Tibial nerve (tissue), 4 donors: ENCODE measurements at regions not wholly inside any gene's neighbourhood (a gene's known extent, or its start where the extent isn't known, plus 50 kb on each side); places are given as distances from the start of the nearest gene placed in this dataset.
A peak's percentile ranks its signal among the peaks of the same experiment; 100 is the strongest.
"Not testable (repeated sequence)": the region's sequence is repeated elsewhere in the genome, so short reads cannot be mapped to it uniquely, and the experiment has no call there.

Experiments used
- DNase-seq, 2 donors: peaks; one replicate each; pipeline ENCODE4 v3.0.0-alpha.2; 2019; ENCODE audit warnings: low spot score in 2 of 2
- H3K27ac ChIP-seq, 4 donors: fragments of 200-600 bp; sonication (generic) in 3 of 4; one replicate each; pipeline ENCODE4 v1.5.1; 2017 to 2019; ENCODE audit warnings: mild to moderate bottlenecking in 1 of 4
- H3K27me3 ChIP-seq, 2 donors: fragments of 200-600 bp; sonication (generic) in 1 of 2; one replicate each; pipeline versions ENCODE4 v1.5.1 to v1.6.0; 2017 to 2019
- H3K36me3 ChIP-seq, 3 donors: fragments of 200-600 bp; sonication (generic); one replicate each; pipeline ENCODE4 v1.5.1; 2018 to 2019
- H3K4me1 ChIP-seq, 4 donors: fragments of 200-600 bp; sonication (generic) in 3 of 4; one replicate each; pipeline ENCODE4 v1.5.1; 2017 to 2019
- H3K4me3 ChIP-seq, 4 donors: fragments of 200-600 bp; sonication (generic) in 3 of 4; one replicate each; pipeline ENCODE4 v1.5.1; 2017 to 2019; ENCODE audit warnings: mild to moderate bottlenecking in 1 of 4, moderate library complexity in 1 of 4
- H3K9me3 ChIP-seq, 4 donors: fragments of 200-600 bp; sonication (generic) in 3 of 4; one replicate each; pipeline ENCODE4 v1.5.1; 2017 to 2019
- EP300 ChIP-seq, 2 donors: sonication (generic); formaldehyde crosslinking; IDR thresholded peaks; one replicate each; pipeline ENCODE4 v1.6.1; 2017; ENCODE audit warnings: antibody characterized with exemption in 2 of 2, mild to moderate bottlenecking in 1 of 2
- POLR2A ChIP-seq, 2 donors: fragments of 450-650 bp; IDR thresholded peaks; one replicate each; pipeline ENCODE4 v1.6.1; 2017; ENCODE audit warnings: antibody characterized with exemption in 2 of 2, mild to moderate bottlenecking in 2 of 2, moderate library complexity in 2 of 2
- WGBS, 2 donors: methylation state at CpG; one replicate each; pipeline ENCODE4 v1.1.5; 2018; 5-methylcytosine and 5-hydroxymethylcytosine counted together
- TF ChIP-seq, protein P1 (sequence below), 5 experiments: fragments of 200-600 bp in 3 of 5; fragments of 450-650 bp in 2 of 5; sonication (generic) in 3 of 5; IDR thresholded peaks; one replicate each; pipeline ENCODE4 v1.5.1; 2016 to 2019; ENCODE audit warnings: antibody characterized with exemption in 5 of 5, mild to moderate bottlenecking in 3 of 5, moderate library complexity in 2 of 5

DNA sequence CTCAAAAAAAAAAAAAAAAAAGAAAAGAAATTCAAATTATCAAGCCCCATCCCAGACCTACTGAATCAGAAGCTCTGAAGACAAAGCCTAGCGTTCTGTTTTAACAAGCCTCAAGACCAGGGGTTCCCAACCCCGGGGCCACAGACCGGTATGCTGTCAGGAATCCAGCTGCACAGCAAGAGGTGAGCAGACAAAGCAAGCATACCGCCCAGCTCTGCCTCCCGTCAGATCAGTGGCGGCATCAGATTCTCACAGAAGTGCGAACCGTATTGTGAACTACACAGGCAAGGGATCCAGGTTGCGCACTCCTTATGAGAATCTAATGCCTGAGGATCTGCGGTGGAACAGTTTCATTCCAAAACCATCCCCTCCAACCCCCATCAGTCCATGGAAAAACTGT lies 57.8 kb upstream of the RASAL2 start:
- Histone ChIP-seq H3K4me1 (peaks cover 0 to 18% (median 0%) of the 10 kb centered on the region in 4 donors), H3K9me3 (no peaks in the 10 kb centered on the region), H3K27me3 (no peaks in the 10 kb centered on the region), H3K27ac (no peak overlapping the region), H3K36me3 (no peaks in the 10 kb centered on the region), H3K4me3 (no peak overlapping the region)
- no peak for DNase-seq
- TF ChIP-seq POLR2A (IDR thresholded peaks at IDR 0.05): no peak
- 92 to 95% methylated on average over 10 of the region's 10 CpGs for WGBS, 2 donors

DNA sequence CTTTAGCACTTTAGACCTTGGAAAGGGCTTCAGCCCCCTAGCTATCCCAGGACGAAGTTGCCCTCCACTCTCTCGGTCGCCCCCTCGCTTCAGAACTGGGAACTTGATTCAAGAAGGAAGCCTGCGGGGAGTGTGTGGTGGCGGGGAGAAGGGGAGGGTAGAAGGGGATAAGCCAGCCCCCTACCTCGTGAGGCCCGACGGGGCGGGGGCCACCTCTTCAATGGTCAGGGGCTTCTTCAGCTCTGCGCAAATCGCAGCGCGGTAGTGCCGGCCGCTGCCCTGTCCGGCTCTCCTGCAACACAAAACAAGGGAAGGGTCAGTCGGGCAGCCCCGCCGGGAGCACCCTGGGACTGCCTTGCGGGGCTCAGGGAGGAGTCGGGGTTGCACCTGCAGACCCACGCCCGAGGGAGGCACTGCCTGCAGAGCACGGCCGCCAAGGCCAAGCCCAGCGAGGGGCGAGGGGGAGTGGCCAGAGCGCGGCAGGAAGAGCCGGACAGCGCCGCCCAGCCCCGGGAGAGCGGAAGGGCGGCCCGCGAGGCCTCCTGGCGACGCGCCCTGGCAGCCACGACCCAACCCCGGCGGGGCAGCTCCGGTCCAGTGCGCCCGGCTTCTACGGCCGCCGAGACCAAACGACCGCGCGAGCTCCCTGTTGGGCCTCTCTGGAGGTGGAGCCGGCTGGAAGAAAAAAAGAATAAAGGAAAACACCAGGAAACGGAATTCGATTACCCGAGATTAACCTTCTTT lies 56.2 kb upstream of the RASAL2 start:
- 4 to 5% methylated on average over 34 to 58 of the region's 58 CpGs for WGBS, 2 donors
- Histone ChIP-seq H3K9me3 (no peaks in the 10 kb centered on the region), H3K4me1 (peaks cover 0 to 18% (median 0%) of the 10 kb centered on the region in 4 donors), H3K4me3 (peak overlapping the region; percentile 37 to 84 (median 58)), H3K36me3 (no peaks in the 10 kb centered on the region), H3K27me3 (no peaks in the 10 kb centered on the region), H3K27ac (peak overlapping the region in 3 of 4 donors; percentile 78 to 86 (median 85))
- TF ChIP-seq EP300 (IDR thresholded peaks at IDR 0.05) (peak in 1 of 2 donors; percentile 40), POLR2A (IDR thresholded peaks at IDR 0.05) (no peak)
- TF ChIP-seq, protein P1, sequence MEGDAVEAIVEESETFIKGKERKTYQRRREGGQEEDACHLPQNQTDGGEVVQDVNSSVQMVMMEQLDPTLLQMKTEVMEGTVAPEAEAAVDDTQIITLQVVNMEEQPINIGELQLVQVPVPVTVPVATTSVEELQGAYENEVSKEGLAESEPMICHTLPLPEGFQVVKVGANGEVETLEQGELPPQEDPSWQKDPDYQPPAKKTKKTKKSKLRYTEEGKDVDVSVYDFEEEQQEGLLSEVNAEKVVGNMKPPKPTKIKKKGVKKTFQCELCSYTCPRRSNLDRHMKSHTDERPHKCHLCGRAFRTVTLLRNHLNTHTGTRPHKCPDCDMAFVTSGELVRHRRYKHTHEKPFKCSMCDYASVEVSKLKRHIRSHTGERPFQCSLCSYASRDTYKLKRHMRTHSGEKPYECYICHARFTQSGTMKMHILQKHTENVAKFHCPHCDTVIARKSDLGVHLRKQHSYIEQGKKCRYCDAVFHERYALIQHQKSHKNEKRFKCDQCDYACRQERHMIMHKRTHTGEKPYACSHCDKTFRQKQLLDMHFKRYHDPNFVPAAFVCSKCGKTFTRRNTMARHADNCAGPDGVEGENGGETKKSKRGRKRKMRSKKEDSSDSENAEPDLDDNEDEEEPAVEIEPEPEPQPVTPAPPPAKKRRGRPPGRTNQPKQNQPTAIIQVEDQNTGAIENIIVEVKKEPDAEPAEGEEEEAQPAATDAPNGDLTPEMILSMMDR (IDR thresholded peaks at IDR 0.05): peak in 4 of 5 experiments; percentile 12 to 63 (median 58)
- DNase-seq: peak; percentile 44 to 62

DNA sequence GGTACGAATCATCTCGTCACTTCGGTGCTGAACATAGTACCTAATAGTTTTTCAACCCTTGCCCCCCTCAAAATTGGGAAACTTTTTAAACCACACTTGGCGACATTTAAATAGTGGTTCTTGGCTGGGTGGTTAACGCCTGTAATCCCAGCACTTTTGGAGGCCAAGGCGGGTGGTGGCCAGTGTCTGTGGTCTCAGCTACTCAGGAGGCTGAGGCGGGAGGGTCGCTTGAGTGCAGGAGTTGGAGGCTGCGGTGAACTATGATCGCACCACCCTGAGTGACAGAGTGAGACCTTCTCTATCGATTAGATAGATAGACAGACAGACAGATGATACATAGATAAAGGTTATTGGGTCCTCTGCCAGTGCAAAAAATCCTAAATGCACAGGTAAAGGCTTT lies 55.5 kb upstream of the RASAL2 start:
- Histone ChIP-seq H3K4me1 (peaks cover 0 to 18% (median 0%) of the 10 kb centered on the region in 4 donors), H3K27ac (peak overlapping the region in 3 of 4 donors; percentile 78 to 86 (median 85)), H3K27me3 (no peaks in the 10 kb centered on the region), H3K36me3 (no peaks in the 10 kb centered on the region), H3K4me3 (peak overlapping the region; percentile 37 to 84 (median 58)), H3K9me3 (peaks cover 0 to 1% (median 0%) of the 10 kb centered on the region in 4 donors)
- no peak for DNase-seq
- 83 to 88% methylated on average over 11 of the region's 11 CpGs for WGBS, 2 donors
- TF ChIP-seq POLR2A (IDR thresholded peaks at IDR 0.05) (no peak), EP300 (IDR thresholded peaks at IDR 0.05) (no peak)
- TF ChIP-seq, protein P1 (IDR thresholded peaks at IDR 0.05): no peak

DNA sequence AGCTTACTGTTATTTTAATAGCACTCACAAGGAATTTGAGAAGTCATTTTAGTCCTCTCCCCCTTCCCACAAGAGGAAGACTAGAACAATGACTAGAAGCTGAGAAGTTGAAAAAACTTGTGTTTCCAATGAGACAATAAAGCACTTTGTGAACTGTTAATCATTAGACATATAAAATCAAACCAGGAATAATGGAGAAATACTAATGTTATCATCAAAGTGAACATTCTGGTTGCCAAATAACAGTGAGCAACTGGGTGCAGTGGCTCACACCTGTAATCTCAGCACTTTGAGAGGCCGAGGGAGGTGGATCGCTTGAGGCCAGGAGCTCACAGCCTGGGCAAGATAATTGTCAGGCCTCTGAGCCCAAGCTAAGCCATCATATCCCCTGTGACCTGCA lies 54.0 kb upstream of the RASAL2 start:
- no peaks in the 10 kb centered on the region for H3K27me3 ChIP-seq
- no peak for DNase-seq
- H3K9me3 ChIP-seq: peaks cover 0 to 11% (median 0%) of the 10 kb centered on the region in 4 donors
- no peak overlapping the region for H3K27ac ChIP-seq
- H3K4me1 ChIP-seq: peaks cover 0 to 18% (median 0%) of the 10 kb centered on the region in 4 donors
- WGBS, 2 donors: 91% methylated on average over 2 of the region's 2 CpGs
- H3K36me3 ChIP-seq: no peaks in the 10 kb centered on the region
- no peak overlapping the region for H3K4me3 ChIP-seq
- TF ChIP-seq EP300 (IDR thresholded peaks at IDR 0.05) (no peak), POLR2A (IDR thresholded peaks at IDR 0.05) (no peak)
- TF ChIP-seq, protein P1 (IDR thresholded peaks at IDR 0.05): no peak

DNA sequence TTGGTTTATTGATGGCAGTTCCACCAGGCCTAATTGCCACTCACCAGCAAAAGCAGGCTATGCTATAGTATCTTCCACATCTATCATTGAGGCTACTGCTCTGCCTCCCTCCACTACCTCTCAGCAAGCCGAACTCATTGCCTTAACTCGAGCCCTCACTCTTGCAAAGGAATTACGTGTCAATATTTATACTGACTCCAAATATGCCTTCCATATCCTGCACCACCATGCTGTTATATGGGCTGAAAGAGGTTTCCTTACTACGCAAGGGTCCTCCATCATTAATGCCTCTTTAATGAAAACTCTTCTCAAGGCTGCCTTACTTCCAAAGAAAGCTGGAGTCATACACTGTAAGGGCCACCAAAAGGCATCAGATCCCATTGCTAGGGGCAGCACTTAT lies 50.0 kb upstream of the RASAL2 start:
- H3K4me3 ChIP-seq, H3K27ac ChIP-seq, H3K4me1 ChIP-seq, H3K27me3 ChIP-seq, H3K36me3 ChIP-seq, DNase-seq: not testable (repeated sequence)
- WGBS, 2 donors: 80 to 94% methylated on average over 4 of the region's 4 CpGs
- peaks cover 0 to 11% (median 0%) of the 10 kb centered on the region in 4 donors for H3K9me3 ChIP-seq
